ENCODE measurements at regions not wholly inside any gene's neighbourhood (a gene's known extent, or its start where the extent isn't known, plus 50 kb on each side); places are given as distances from the start of the nearest gene placed in this dataset.

GRCh38 chr7:16026253-16027020 lies 340.0 kb upstream of the MEOX2 start:
- TF ChIP-seq, protein P1, sequence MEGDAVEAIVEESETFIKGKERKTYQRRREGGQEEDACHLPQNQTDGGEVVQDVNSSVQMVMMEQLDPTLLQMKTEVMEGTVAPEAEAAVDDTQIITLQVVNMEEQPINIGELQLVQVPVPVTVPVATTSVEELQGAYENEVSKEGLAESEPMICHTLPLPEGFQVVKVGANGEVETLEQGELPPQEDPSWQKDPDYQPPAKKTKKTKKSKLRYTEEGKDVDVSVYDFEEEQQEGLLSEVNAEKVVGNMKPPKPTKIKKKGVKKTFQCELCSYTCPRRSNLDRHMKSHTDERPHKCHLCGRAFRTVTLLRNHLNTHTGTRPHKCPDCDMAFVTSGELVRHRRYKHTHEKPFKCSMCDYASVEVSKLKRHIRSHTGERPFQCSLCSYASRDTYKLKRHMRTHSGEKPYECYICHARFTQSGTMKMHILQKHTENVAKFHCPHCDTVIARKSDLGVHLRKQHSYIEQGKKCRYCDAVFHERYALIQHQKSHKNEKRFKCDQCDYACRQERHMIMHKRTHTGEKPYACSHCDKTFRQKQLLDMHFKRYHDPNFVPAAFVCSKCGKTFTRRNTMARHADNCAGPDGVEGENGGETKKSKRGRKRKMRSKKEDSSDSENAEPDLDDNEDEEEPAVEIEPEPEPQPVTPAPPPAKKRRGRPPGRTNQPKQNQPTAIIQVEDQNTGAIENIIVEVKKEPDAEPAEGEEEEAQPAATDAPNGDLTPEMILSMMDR (IDR thresholded peaks at IDR 0.05; ENCODE audit: low read depth, low read length, poor library complexity, severe bottlenecking) = no peak
- no peak for TF ChIP-seq EZH2phosphoT487 (IDR thresholded peaks at IDR 0.05; ENCODE audit: borderline replicate concordance, low read length)

All from DOHH2 (cell line).